GM12878 (cell line): ENCODE measurements at regions not wholly inside any gene's neighbourhood (a gene's known extent, or its start where the extent isn't known, plus 50 kb on each side); places are given as distances from the start of the nearest gene placed in this dataset.

Experiments
- ATAC-seq: fragments of 200-7000 bp; cut with Tn5 transposase; 3 replicates; pipeline ENCODE4 v1.9.1; 2020; ENCODE audit warnings: mild to moderate bottlenecking, moderate library complexity
- BruUV-seq: library from RNA; stranded (reverse); fragments of 400-500 nt; replicated peaks from 2 replicates; lab custom pipeline; 2021; lab: Mats Ljungman, UMichigan
- CTCF ChIA-PET: fragments of 300-600 bp; sonication (Branson Sonifier 250); formaldehyde crosslinking; extraction: SDS; loops from one replicate; lab custom pipeline; 2021; ENCODE audit warnings: inconsistent platforms; lab: Yijun Ruan, JAX
- POLR2A ChIA-PET: fragments of 350-600 bp; formaldehyde crosslinking; extraction: SDS; loops from one replicate; lab custom pipeline; 2021; ENCODE audit warnings: inconsistent platforms; lab: Charles Lee
- RAD21 ChIA-PET: fragments of 300-600 bp; sonication (Branson Sonifier 250); formaldehyde crosslinking; loops from one replicate; lab custom pipeline; 2023; ENCODE audit warnings: antibody characterized with exemption; ENCODE audit not compliant: unreplicated experiment; lab: Charles Lee
- SMC1A ChIA-PET: fragments of 300-600 bp; sonication (Branson Sonifier 250); formaldehyde crosslinking; loops from one replicate; lab custom pipeline; 2023; ENCODE audit not compliant: unreplicated experiment, uncharacterized antibody; lab: Charles Lee
- DNase-seq: peaks from one replicate; pipeline ENCODE4 v3.0.0-alpha.2; 2011; ENCODE audit warnings: low read depth, low spot score
- FAIRE-seq: peaks from 3 replicates; lab custom pipeline; 2011; peaks lifted over from hg19 to GRCh38; lab: Jason Lieb, UNC
- H2AFZ ChIP-seq: 2 replicates; pipeline ENCODE4 v1.6.0; 2011; ENCODE audit warnings: low read depth, low read length, control low read depth; ENCODE audit not compliant: control insufficient read depth
- H3K27ac ChIP-seq: 2 replicates; pipeline ENCODE4 v1.5.1; 2011; ENCODE audit warnings: control low read depth; ENCODE audit not compliant: control insufficient read depth, insufficient read depth
- H3K27me3 ChIP-seq, 2 experiments: replicated peaks in 1 of 2; 2 replicates each; pipeline versions ENCODE4 v1.6.0 to v1.6.1; 2011; ENCODE audit warnings: low read length in 1 of 2; ENCODE audit not compliant: control insufficient read depth in 2 of 2, insufficient read depth in 2 of 2
- H3K36me3 ChIP-seq, 2 experiments: 2 replicates each; pipeline ENCODE4 v1.5.1; 2011; ENCODE audit warnings: low read length in 1 of 2; ENCODE audit not compliant: control insufficient read depth in 2 of 2, insufficient read depth in 2 of 2
- H3K4me1 ChIP-seq: 2 replicates; pipeline ENCODE4 v1.6.1; 2011; ENCODE audit warnings: mild to moderate bottlenecking, low read length, moderate library complexity, mixed read lengths; ENCODE audit not compliant: control insufficient read depth, insufficient read depth
- H3K4me2 ChIP-seq: 2 replicates; pipeline ENCODE4 v1.6.0; 2011; ENCODE audit warnings: control low read depth; ENCODE audit not compliant: control insufficient read depth, insufficient read depth
- H3K4me3 ChIP-seq: fragments of 200-600 bp; sonication (generic); 2 replicates; pipeline ENCODE4 v1.5.1; 2016
- H3K79me2 ChIP-seq: 2 replicates; pipeline ENCODE4 v1.6.0; 2011; ENCODE audit warnings: low read length; ENCODE audit not compliant: control insufficient read depth, insufficient read depth
- H3K9ac ChIP-seq: 2 replicates; pipeline ENCODE4 v1.8.0; 2011; ENCODE audit warnings: low read length, control low read depth, mixed read lengths; ENCODE audit not compliant: control insufficient read depth, insufficient read depth
- H3K9me3 ChIP-seq: replicated peaks from 3 replicates; pipeline ENCODE4 v1.5.1; 2011; ENCODE audit warnings: mild to moderate bottlenecking, low read length; ENCODE audit not compliant: control insufficient read depth, insufficient read depth
- H4K20me1 ChIP-seq: 2 replicates; pipeline ENCODE4 v1.6.0; 2011; ENCODE audit not compliant: control insufficient read depth, insufficient read depth
- EP300 ChIP-seq, 2 experiments: fragments of 150-350 bp in 1 of 2; IDR thresholded peaks; 2 replicates each; pipeline ENCODE4 v1.6.1; 2011 to 2012; ENCODE audit warnings: low read depth in 2 of 2, low read length in 2 of 2, borderline replicate concordance in 1 of 2, improper control_type of control experiment in 1 of 2, inconsistent platforms in 1 of 2; ENCODE audit not compliant: control insufficient read depth in 1 of 2
- GABPA ChIP-seq: IDR thresholded peaks from 2 replicates; pipeline ENCODE4 v1.6.1; 2014; ENCODE audit warnings: antibody characterized with exemption, low read depth, mild to moderate bottlenecking, inconsistent platforms
- ZNF384 ChIP-seq: IDR thresholded peaks from 2 replicates; pipeline ENCODE4 v1.6.1; 2012; ENCODE audit warnings: low read depth, mild to moderate bottlenecking, low read length, improper control_type of control experiment, borderline replicate concordance
- WGBS: methylation state at CpG from one replicate; pipeline ENCODE4 v1.1.6; 2016; ENCODE audit warnings: low lambda C conversion rate; ENCODE audit not compliant: insufficient replicate concordance, insufficient coverage; ENCODE audit errors: missing lambda C conversion rate; 5-methylcytosine and 5-hydroxymethylcytosine counted together
- in situ Hi-C: fragments of 300-500 bp; cut with MboI; formaldehyde crosslinking; loops from 9 replicates; pipeline ENCODE4 v1.14.3; 2018; ENCODE audit warnings: mixed read lengths
- intact Hi-C: fragments of 100-400 bp; cut with micrococcal nuclease; formaldehyde crosslinking; loops from one replicate; pipeline ENCODE4 v1.14.2; 2022; ENCODE audit not compliant: unreplicated experiment
- TF ChIP-seq, protein P1 (sequence below): fragments of 450-650 bp; IDR thresholded peaks from 2 replicates; pipeline ENCODE4 v1.6.1; 2016; ENCODE audit warnings: mild to moderate bottlenecking, moderate library complexity, borderline replicate concordance

DNA sequence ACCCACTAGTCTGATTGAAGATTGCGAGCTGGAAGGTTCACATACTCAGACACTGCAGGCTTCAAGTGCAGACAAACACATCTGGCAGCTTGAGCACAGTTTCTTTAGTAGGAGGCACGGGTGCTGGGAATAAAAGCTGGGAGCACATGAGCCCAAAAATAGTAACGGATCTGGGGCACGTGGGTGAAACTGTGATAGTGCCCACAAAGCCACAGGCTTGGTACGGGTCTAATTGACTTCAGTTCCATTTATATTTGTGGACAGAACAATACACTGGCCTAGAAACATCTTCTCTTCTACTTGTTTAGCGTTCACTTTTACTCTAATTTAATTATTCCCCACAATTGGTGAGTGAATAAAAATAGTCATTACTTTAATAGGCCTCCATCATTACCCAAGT lies 2370.7 kb downstream of the PCDH7 start:
- POLR2A ChIA-PET: interaction anchor here (0.8 kb wide), 1 partner anchor 32 kb away, joined by 3 read pairs; no protein-coding TSS in a partner anchor
- Histone ChIP-seq H3K27ac (no peak overlapping the region), H3K4me2 (no peak overlapping the region), H2AFZ (no peak overlapping the region), H3K27me3 (no peaks in the 10 kb centered on the region), H3K79me2 (no peaks in the 10 kb centered on the region), H4K20me1 (no peaks in the 10 kb centered on the region), H3K9ac (no peak overlapping the region), H3K4me3 (no peak overlapping the region), H3K9me3 (no peaks in the 10 kb centered on the region), H3K4me1 (no peaks in the 10 kb centered on the region), H3K36me3 (no peaks in the 10 kb centered on the region)
- CTCF ChIA-PET: interaction anchor here (1.3 to 2.0 kb wide), 2 partner anchors 9 to 12 kb away, joined by 4 to 5 read pairs; no protein-coding TSS in a partner anchor
- TF ChIP-seq EP300 (IDR thresholded peaks at IDR 0.05; ENCODE audit: borderline replicate concordance in 1 of 2, control insufficient read depth in 1 of 2, low read depth in 2 of 2, low read length in 2 of 2) (no peak), GABPA (no peak), ZNF384 (no peak)
- TF ChIP-seq, protein P1, sequence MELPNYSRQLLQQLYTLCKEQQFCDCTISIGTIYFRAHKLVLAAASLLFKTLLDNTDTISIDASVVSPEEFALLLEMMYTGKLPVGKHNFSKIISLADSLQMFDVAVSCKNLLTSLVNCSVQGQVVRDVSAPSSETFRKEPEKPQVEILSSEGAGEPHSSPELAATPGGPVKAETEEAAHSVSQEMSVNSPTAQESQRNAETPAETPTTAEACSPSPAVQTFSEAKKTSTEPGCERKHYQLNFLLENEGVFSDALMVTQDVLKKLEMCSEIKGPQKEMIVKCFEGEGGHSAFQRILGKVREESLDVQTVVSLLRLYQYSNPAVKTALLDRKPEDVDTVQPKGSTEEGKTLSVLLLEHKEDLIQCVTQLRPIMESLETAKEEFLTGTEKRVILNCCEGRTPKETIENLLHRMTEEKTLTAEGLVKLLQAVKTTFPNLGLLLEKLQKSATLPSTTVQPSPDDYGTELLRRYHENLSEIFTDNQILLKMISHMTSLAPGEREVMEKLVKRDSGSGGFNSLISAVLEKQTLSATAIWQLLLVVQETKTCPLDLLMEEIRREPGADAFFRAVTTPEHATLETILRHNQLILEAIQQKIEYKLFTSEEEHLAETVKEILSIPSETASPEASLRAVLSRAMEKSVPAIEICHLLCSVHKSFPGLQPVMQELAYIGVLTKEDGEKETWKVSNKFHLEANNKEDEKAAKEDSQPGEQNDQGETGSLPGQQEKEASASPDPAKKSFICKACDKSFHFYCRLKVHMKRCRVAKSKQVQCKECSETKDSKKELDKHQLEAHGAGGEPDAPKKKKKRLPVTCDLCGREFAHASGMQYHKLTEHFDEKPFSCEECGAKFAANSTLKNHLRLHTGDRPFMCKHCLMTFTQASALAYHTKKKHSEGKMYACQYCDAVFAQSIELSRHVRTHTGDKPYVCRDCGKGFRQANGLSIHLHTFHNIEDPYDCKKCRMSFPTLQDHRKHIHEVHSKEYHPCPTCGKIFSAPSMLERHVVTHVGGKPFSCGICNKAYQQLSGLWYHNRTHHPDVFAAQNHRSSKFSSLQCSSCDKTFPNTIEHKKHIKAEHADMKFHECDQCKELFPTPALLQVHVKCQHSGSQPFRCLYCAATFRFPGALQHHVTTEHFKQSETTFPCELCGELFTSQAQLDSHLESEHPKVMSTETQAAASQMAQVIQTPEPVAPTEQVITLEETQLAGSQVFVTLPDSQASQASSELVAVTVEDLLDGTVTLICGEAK: no peak
- in situ Hi-C loops (no loop called here), intact Hi-C loops (no loop called here)
- WGBS: 1% methylated on average over 6 of the region's 6 CpGs
- SMC1A ChIA-PET: interaction anchor here (0.6 kb wide), 1 partner anchor 104 kb away, joined by 3 read pairs; no protein-coding TSS in a partner anchor
- ATAC-seq: no peak
- FAIRE-seq: no peak
- BruUV-seq: no TSS peak
- RAD21 ChIA-PET: no interaction called here
- DNase-seq: no peak
